LNCAP (cell line): ENCODE measurements at regions not wholly inside any gene's neighbourhood (a gene's known extent, or its start where the extent isn't known, plus 50 kb on each side); places are given as distances from the start of the nearest gene placed in this dataset.

ENCODE experiments used
- CTCF ChIP-seq: fragments of 450-650 bp; IDR thresholded peaks from 2 replicates; pipeline ENCODE4 v1.5.1; 2017; ENCODE audit warnings: mild to moderate bottlenecking

GRCh38 chrX:121231566-121232358 is 184.4 kb downstream of the GLUD2 start:
- TF ChIP-seq CTCF: no peak

GRCh38 chrX:121236040-121236439 is 188.6 kb downstream of the GLUD2 start:
- TF ChIP-seq CTCF: no peak

DNA sequence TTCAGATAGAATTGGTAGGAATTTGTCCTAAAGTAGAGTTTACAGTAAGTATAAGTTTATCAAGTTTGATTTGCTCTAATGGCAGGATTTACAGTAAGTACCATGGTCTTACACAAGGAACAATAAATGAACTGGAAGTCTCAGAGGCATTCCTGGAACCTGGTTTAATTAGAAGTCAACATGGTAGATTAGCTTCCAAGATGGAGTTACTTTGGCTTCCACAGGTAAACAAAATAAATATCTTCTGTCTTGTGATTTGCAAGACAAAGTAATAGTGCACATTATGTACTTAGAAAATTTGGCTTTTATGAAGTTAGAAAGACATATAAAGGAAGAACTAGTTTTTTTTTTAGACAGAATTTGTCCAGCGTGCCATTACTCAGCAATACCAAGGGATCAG is 190.7 kb downstream of the GLUD2 start:
- no peak for TF ChIP-seq CTCF

DNA sequence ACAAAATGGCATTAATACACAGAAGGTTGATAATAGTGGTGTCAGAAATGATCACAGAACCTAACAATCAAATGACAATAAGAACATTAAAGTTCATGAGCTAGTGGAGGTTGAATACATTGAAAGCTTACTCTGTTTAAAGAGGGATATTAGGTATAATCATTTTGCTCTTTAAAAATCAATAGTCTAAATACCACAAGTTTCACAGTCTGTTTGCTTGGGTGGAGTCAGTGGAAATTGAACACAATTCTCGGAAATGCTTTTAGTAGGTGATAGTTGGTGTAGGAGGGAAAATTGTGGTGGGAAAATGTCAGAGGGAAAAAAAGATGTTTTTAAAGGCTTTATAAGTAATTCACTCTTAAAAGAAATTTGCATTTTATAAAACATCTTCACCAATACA is 197.1 kb downstream of the GLUD2 start:
- no peak for TF ChIP-seq CTCF

- no peak for TF ChIP-seq CTCF
Measured at GRCh38 chrX:121245763-121246162, 198.4 kb downstream of the GLUD2 start.

DNA sequence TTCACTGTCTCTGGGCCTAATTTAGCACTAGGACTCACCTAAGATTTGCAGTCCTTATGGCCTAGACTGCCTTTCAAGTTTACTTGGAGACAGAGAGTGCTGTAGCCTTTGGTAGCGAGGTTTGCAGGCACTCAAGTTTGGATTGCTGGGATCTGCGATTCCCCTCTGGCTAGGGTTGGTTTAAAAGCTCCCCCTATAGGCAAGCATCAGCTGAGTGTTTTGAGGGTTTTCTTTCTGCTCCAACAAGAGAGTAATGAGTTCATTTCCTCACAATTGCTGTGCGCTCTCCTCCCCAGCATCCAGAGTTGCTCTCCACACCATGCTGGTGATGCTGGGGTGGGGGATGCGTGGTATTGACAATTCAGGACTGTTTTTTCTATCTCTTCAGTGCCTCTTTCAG is 206.9 kb downstream of the GLUD2 start:
- no peak for TF ChIP-seq CTCF

DNA sequence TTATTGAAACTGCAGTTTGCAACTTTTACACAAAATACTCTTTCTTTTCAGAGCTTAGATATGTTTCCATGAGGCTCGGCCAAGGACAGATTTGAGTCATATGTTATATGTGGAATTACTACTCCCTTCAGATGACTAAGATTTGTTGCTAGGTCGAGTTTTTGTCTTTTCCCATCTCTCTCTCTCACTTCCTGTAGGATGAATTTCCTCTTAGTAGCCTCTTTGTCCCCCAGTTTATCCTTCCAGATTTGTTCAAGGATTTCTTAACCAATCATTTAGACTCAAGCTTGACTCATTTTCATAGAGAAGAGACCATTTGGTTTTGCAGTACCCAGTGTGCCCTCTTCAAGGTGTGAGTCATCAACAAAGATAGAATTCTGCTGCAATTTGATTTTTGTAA is 209.2 kb downstream of the GLUD2 start:
- no peak for TF ChIP-seq CTCF

- TF ChIP-seq CTCF: no peak
Measured at GRCh38 chrX:121258545-121258944, 211.1 kb downstream of the GLUD2 start.
